H4 (cell line): ENCODE measurements at regions not wholly inside any gene's neighbourhood (a gene's known extent, or its start where the extent isn't known, plus 50 kb on each side); places are given as distances from the start of the nearest gene placed in this dataset.

ENCODE experiments used
- DNase-seq: peaks from one replicate; pipeline ENCODE4 v3.0.0-alpha.2; 2015; ENCODE audit warnings: low spot score

DNA sequence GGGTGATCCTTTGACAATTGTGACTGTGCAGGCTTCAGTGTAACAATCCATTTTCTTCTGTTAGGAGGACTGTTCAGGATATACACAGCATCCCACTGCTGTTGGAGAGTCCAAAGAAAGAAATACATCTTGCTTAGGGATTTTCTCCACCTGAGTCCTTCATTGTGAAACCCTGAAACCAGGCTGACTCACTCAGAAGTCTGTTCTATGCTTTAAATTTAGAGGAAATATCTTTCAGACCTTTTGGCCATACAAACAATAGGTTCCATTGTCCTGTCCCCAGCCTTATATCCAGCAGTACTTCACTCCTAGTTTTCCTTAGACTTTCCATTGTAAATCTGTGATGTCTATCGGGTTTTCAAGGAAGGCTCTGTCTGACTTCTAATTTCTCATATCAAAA, 379.1 kb downstream of the SUCLA2 start:
- no peak for DNase-seq

DNA sequence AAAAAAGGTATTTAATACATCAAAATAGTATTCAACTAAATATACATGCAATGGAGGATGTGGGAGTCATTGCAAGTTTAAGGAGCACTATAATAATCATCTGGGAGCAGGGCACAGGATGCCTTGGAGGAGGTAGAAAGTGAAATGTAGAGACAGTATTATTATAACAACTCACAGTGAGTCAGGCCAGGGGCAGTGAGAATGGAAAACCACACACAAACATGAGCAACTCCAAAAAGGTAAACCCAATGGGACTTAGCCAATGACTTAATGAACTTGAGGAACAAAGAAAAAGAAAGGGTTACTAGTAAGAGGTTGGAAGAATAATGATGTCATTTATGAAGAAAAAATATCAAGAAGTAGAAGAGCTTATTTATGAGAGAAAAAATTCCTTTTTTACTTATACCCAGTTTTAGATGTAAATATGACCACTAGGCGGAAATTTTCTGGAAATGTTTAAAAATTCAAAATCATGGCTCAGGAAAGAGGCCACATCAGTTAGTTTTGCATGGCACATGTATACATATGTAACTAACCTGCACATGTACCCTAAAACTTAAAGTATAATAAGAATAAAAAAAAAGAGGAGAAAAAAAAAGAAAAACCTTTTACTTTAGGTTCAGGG, 389.3 kb downstream of the SUCLA2 start:
- DNase-seq: no peak

- no peak for DNase-seq
These were observed 390.4 kb downstream of the SUCLA2 start for GRCh38 chr13:47610687-47611086.

- DNase-seq: no peak
These were observed 397.7 kb downstream of the SUCLA2 start for GRCh38 chr13:47603365-47603764.

GRCh38 chr13:47598340-47598911, 402.6 kb downstream of the SUCLA2 start:
- no peak for DNase-seq

GRCh38 chr13:47594833-47595232, 406.2 kb downstream of the SUCLA2 start:
- peak; percentile 6 for DNase-seq

GRCh38 chr13:47592256-47592655, 408.8 kb downstream of the SUCLA2 start:
- DNase-seq: no peak

- no peak for DNase-seq
These were observed 412.4 kb downstream of the SUCLA2 start for GRCh38 chr13:47588676-47589075.

DNA sequence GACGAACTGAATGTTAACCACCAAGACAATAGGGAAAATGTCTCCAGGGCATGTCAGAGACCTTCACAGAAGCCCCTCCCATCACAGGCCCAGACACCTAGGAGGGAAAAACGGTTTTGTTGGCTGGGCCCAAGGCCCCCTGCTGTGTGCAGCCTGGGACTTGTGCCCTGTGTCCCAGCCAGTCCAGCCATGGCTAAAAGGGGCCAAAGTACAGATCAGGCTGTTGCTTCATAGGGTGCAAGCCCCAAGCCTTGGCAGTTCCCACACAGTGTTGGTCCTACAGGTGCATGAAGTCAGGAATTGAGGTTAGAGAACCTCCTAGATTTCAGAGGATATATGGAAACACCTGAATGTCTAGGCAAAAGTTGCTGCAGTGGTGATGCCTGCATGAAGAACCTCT, 428.7 kb downstream of the SUCLA2 start:
- no peak for DNase-seq

DNA sequence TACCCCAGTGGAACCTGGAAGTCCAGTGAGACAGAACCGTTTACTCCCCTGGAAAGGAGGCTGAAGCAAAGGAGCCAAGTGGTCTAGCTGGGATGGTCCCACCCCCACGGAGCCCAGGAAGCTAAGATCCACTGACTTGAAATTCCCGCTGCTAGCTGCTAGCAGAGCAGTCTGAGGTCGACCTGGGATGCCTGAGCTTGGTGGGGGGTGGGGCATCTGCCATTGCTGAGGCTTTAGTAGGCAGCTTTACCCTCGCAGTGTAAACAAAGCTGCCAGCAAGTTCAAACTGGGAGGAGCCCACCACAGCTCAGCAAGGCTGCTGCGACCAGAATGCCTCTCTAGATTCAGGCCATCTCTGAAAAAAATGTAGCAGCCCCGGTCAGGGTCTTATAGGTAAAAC, 437.0 kb downstream of the SUCLA2 start:
- DNase-seq: peak; percentile 17

DNA sequence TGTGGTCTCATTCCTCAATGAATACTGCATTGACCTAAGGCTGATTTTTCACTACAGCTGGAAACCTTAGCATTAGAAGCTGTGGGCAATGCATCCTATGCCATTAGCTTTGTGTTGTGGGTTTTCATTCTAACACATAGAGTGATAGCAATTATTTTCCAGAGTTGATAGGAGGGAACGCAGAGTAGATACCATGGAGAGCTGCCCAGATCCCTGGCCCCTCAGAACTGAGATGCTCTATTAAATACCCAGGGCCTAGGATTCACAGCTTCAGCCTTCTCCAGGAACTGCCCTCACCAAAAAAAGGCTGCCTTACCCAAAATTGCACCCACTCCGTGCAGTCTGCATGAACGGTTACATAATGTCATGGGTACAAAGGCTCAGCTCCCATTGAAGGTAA, 444.4 kb downstream of the SUCLA2 start:
- no peak for DNase-seq

DNA sequence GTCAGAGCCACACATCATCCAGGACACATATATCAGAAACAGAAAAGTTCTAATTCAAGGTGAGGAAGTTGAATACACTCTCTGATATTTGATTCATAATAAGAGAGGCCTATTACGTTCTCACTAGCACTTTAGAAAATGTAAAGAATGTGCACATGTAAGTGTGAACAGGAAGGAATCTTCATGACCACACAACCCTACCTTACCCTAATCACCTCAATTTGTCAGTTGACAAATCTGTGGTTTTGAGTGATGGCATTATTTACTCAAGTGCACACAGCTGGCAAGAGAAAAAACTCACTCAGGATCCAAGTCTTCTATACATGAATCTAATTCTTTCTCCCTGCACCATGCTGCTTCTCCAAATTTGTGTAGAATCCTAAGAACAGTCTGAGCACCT, 445.8 kb downstream of the SUCLA2 start:
- DNase-seq: no peak

DNA sequence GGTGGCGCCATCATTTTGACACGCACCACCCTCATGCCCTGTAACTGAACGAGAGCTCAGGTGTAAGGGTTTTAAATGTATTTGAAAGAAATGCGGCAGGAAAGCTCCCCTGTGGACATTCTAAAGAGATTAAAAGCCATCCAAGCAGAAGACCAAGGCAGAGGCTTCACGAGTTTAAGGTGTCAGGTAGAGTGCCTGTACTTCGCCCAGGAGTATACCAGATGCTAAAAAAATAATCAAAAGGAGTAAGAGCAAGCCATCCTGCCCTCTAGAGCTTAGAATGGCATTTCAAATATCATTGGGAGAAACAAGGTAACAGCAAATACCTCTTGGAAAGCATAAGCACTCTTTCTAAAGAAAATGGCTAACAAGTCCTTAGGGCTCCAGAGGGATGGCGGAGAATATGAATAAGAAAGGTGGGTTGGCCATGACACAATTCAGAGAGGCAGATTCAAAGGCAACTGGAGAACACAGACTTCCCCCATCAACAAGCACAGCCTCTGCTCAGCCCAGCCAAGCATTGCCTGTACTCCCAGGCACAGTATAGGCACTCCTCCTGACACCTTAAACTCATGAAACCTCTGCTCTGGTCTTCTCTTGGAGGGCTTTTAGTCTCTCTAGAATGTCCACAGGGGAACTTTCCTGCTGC, 447.6 kb downstream of the SUCLA2 start:
- no peak for DNase-seq

DNA sequence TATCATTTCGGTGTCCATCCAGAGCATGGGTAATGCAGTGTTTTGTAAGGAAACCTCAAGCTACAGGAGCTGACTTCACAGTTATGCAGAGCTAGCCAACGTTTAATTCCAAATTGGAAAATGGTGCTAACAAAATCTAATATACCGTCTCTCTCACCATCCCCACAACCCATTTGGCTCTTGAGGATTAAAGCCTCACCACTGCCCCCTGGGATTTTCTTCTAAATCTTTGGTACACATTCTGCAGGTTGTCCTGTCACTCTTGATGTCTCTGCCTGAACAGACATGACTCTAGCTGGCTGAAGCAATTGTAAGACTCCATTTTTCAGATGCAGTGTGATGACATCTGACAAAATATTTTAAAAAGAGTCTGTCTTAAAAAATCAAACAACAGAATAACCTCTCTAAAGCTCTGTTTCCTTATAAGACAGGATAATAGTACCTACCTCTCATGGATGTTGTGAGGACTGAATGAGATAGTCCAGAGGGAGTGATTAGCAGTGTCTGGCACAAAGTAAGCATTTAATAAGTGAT, 451.8 kb downstream of the SUCLA2 start:
- DNase-seq: no peak

- DNase-seq: no peak
These were observed 452.7 kb downstream of the SUCLA2 start for GRCh38 chr13:47548294-47548840.

- no peak for DNase-seq
These were observed 454.5 kb downstream of the SUCLA2 start for GRCh38 chr13:47546391-47547225.

DNA sequence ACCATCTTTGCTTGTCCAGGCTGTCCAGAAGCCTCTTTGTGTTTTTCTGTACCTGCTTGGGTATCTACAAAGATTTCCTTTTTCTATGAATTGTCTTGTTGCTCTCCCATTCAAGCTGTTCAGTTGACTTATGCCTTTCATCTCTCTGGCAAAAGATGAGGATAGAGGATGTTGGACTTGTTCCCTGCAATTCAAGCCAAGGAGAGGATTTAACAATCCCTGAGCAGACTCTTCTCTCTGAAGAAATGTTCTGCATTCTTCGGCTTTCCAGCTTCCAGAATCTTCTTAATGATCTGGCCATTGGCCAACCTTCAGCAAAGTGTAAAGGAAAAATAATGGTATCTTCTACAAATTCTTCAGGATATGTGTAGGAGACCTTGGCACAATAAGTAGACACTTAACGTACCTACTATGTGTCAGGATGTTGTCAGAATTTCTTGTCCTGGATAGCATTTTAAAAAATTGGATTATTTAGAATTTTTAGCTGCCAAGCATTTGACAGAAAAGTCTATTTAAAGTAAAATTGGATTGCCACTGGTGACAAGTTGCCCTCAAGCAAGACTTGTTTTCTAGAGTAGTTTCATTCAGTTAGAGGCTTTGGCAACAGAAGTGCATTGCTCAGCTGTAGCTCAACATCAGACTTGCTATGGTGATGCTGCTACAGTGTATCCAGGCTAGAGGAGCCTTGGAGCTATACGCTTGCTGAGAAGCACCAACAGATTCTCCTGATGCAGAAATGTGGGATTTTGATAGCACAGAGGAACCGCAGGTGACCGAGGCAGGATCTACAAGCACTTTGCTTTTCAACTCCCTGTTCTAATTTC, 455.7 kb downstream of the SUCLA2 start:
- DNase-seq: no peak

GRCh38 chr13:47539317-47539716, 461.8 kb downstream of the SUCLA2 start:
- no peak for DNase-seq

GRCh38 chr13:47523771-47524170, 477.3 kb downstream of the SUCLA2 start:
- no peak for DNase-seq

- no peak for DNase-seq
These were observed 479.1 kb downstream of the SUCLA2 start for GRCh38 chr13:47521890-47522487.

GRCh38 chr13:47519626-47520025, 481.4 kb downstream of the SUCLA2 start:
- no peak for DNase-seq
